Stimulated activated effector memory CD8-positive, alpha-beta T cell treated with anti-CD3 and anti-CD28 coated beads, Interleukin-12 subunit alpha, Interleukin-12 subunit beta, amount 100 ng/mL, for 72 hours (primary cell): ENCODE measurements at regions not wholly inside any gene's neighbourhood (a gene's known extent, or its start where the extent isn't known, plus 50 kb on each side); places are given as distances from the start of the nearest gene placed in this dataset.
"Not testable (repeated sequence)": the region's sequence is repeated elsewhere in the genome, so short reads cannot be mapped to it uniquely, and the experiment has no call there.

Experiments
- ATAC-seq: fragments of 150-1000 bp; cut with Tn5 transposase; 2 replicates; pipeline ENCODE4 v1.10.0; 2021
- DNase-seq, 2 donors: peaks; one replicate each; pipeline ENCODE4 v3.0.0; 2021 to 2022; ENCODE audit warnings: low spot score in 2 of 2
- H3K27ac Mint-ChIP-seq: one replicate; pipeline ENCODE4 v1.8.0; 2022; ENCODE audit warnings: mild to moderate bottlenecking, mixed read lengths
- H3K36me3 Mint-ChIP-seq: one replicate; pipeline ENCODE4 v1.8.0; 2022; ENCODE audit warnings: mild to moderate bottlenecking, mixed read lengths
- H3K4me1 Mint-ChIP-seq: one replicate; pipeline ENCODE4 v1.8.0; 2022; ENCODE audit warnings: mixed read lengths
- H3K4me3 Mint-ChIP-seq: one replicate; pipeline ENCODE4 v1.8.0; 2022; ENCODE audit warnings: mild to moderate bottlenecking, mixed read lengths
- H3K9me3 Mint-ChIP-seq: one replicate; pipeline ENCODE4 v1.8.0; 2022; ENCODE audit warnings: mixed read lengths

DNA sequence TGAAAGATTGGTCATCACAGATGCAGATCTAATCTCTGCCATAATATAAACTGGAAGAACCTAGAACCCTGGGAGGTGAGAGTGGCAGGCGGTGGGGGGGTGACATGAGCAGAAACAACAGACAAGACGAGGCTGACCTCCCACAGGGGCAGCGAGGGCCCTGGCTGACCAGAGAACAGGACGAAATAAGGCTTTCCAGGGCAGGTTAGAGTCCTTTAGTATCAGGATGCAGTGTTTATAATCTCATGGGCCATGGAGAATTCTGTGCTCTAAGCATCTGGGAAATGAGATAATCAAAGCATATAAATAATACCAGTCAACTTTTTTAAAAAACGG, 102.7 kb upstream of the BCL2L14 start:
- Mint-ChIP-seq H3K27ac (no peak overlapping the region), H3K4me3 (no peak overlapping the region), H3K9me3 (no peaks in the 10 kb centered on the region), H3K4me1 (peaks cover 14% of the 10 kb centered on the region), H3K36me3 (no peaks in the 10 kb centered on the region)
- ATAC-seq: no peak
- DNase-seq: no peak

- H3K36me3 Mint-ChIP-seq: no peaks in the 10 kb centered on the region
- peaks cover 14% of the 10 kb centered on the region for H3K4me1 Mint-ChIP-seq
- H3K4me3 Mint-ChIP-seq: no peak overlapping the region
- no peak overlapping the region for H3K27ac Mint-ChIP-seq
- ATAC-seq (no peak), DNase-seq (no peak)
- H3K9me3 Mint-ChIP-seq: no peaks in the 10 kb centered on the region
Measured at GRCh38 chr12:11968516-11968915, 102.2 kb upstream of the BCL2L14 start.

DNA sequence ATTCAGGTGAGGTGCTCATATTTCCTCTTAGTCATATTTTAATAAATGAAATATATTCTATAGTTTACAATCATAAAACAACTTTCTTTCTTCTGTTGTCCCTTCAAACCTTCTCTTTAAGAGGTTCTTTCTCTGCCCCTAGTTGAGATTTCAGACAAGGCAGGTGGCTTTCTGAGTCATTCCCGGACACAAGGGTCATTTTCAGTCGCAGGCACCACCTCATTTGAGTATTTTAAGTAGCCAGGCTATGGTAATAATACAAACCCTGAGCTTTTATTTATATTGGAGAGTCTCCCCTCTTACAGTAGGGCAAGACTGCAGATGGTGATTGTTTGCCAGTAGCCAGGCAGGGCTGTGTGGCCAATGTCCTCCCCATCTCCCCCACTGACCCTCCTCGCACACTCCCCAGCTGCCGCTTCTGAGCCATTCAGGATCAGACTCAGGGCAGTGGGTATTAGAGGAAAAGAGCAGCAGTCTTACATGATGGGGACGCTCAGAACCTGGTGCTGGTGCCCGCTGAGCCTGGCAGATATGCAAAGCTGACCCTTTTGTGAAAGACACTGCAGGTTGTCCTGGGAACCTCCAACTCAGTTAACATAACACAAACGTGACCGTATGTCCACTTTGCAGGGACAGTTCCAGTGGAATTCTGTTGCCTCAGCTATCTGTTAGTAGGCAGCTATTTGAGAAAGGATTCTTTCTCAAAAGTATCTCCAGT, 101.1 kb upstream of the BCL2L14 start:
- peaks cover 14% of the 10 kb centered on the region for H3K4me1 Mint-ChIP-seq
- H3K4me3 Mint-ChIP-seq: no peak overlapping the region
- DNase-seq (no peak), ATAC-seq (peak; percentile 46)
- no peaks in the 10 kb centered on the region for H3K9me3 Mint-ChIP-seq
- no peak overlapping the region for H3K27ac Mint-ChIP-seq
- no peaks in the 10 kb centered on the region for H3K36me3 Mint-ChIP-seq

DNA sequence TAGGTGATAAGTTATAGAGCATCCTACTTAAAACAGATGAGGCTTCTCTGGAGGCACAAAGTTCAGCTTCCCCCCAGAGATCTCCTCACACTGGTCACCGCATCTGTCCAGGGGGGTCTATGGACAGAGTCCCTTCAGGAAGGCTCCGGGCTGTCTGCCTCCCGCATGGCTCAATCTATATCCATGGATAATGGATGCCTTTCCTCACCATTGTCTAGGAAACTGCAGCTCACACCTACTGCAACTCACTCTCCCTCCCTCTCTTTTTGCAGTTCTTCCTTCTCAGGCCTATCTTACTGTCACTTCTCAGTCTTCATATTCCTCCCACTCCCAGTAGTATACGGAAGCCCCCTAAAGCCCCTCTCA, 100.6 kb upstream of the BCL2L14 start:
- Mint-ChIP-seq H3K4me3 (no peak overlapping the region), H3K27ac (no peak overlapping the region), H3K36me3 (no peaks in the 10 kb centered on the region), H3K4me1 (peaks cover 14% of the 10 kb centered on the region), H3K9me3 (no peaks in the 10 kb centered on the region)
- ATAC-seq: no peak
- DNase-seq: no peak

DNA sequence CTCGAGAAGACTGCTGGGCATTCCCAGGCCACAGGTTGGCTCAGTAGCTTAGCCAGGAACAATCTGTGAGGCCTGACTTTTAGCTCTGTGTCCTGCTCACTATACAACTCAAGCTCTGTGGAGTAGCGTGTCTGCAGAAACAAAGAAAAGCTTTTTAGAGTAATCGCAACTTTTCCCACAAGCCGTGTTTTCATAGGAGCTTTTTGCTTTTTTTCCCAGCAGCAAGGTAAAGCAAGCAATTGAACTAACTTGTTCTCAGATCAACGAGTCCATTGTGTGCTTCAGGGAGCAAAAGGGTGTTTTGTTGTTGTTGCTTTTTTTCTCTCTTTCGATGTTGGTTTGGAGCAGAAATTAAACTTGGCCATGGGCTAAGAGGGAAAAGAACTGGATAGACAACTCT, 97.3 kb upstream of the BCL2L14 start:
- DNase-seq (no peak), ATAC-seq (no peak)
- Mint-ChIP-seq H3K4me1 (peaks cover 24% of the 10 kb centered on the region), H3K9me3 (no peaks in the 10 kb centered on the region), H3K36me3 (no peaks in the 10 kb centered on the region), H3K27ac (peak overlapping the region; percentile 34), H3K4me3 (no peak overlapping the region)

DNA sequence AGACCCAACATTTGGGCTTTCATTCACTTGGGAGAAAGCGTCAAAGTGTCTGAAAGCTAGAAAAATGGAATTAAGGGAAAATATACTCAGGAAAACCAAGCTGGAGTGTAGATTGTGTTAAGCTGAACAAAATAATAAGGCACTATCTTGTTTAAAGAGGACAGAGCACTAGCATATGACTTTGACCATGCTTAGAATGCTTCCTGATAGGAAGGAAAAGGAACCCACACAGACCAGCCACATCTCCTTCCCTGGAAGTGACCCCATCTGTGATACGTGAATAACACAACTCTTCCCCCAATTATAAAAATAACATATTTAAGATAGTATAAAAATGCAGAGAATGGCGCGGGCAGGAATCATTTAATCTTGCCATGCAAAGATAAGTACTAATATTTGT, 94.7 kb upstream of the BCL2L14 start:
- H3K27ac Mint-ChIP-seq: no peak overlapping the region
- no peak overlapping the region for H3K4me3 Mint-ChIP-seq
- no peak for DNase-seq
- no peaks in the 10 kb centered on the region for H3K36me3 Mint-ChIP-seq
- no peaks in the 10 kb centered on the region for H3K9me3 Mint-ChIP-seq
- peaks cover 33% of the 10 kb centered on the region for H3K4me1 Mint-ChIP-seq
- ATAC-seq: no peak

DNA sequence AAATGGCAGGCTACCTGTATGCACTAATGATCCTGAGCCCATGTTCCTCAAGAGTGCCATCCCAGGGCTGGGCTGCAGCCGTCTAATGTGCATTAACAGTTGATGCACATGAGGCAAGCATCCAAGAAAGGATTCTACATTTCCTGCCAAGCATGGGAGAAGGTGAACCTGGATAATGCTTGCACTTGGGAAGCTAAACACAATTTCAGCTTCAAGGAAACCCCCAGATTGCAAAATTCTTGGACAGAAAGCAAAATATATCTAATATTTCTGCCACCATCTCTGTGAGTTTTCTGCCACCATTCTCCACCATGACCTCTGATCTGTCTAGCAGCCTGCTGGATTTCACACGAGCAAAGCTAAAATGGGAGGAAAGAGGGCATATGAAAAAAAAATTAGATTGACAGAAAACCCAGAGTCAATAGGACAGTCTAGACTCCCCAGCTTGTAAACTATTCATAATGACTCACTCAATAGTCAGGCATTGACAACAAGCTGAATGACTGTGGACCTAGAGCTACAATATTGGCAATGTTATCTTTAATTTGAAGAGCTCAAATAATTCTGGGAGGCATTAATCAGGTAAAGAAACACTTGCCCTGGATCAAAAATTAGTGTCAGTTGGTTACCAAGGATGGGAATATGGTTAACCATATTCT, 91.9 kb upstream of the BCL2L14 start:
- peak; percentile 75 for ATAC-seq
- DNase-seq: no peak
- H3K4me1 Mint-ChIP-seq: peaks cover 56% of the 10 kb centered on the region
- peak overlapping the region; percentile 13 for H3K4me3 Mint-ChIP-seq
- peak overlapping the region; percentile 99 for H3K27ac Mint-ChIP-seq
- no peaks in the 10 kb centered on the region for H3K36me3 Mint-ChIP-seq
- peaks cover 5% of the 10 kb centered on the region for H3K9me3 Mint-ChIP-seq

DNA sequence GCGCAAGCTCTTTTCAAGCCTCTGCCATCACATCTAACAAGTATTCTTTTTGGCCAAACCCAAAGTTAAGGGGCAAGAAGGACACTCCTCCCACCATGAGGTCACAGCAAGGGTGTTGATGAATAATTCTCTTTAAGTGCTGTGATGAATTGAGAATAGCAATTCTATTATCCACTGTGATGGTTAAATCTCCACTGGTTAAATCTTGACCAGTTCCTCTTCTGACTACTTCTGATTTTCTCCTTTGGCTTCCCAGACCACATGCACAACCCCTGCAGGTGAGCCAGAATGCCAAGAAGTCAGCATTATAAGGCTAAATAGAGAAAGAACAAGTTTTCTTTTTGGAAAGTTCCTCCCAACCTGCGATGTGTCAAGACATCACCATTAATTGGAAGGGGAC, 90.6 kb upstream of the BCL2L14 start:
- ATAC-seq: no peak
- H3K4me3 Mint-ChIP-seq: peak overlapping the region; percentile 18

GRCh38 chr12:11981121-11981733, 89.5 kb upstream of the BCL2L14 start:
- H3K36me3 Mint-ChIP-seq: no peaks in the 10 kb centered on the region
- peaks cover 58% of the 10 kb centered on the region for H3K4me1 Mint-ChIP-seq
- H3K27ac Mint-ChIP-seq: peak overlapping the region; percentile 99
- peak; percentile 91 for ATAC-seq
- peak; percentile 43 to 84 for DNase-seq
- H3K4me3 Mint-ChIP-seq: peak overlapping the region; percentile 58
- H3K9me3 Mint-ChIP-seq: peaks cover 7% of the 10 kb centered on the region

More for the DNA sequence above, 90.6 kb upstream of the BCL2L14 start:
- H3K4me1 Mint-ChIP-seq: peaks cover 64% of the 10 kb centered on the region
- peak overlapping the region; percentile 99 for H3K27ac Mint-ChIP-seq
- H3K9me3 Mint-ChIP-seq: peaks cover 7% of the 10 kb centered on the region
- H3K36me3 Mint-ChIP-seq: no peaks in the 10 kb centered on the region
- no peak for DNase-seq

GRCh38 chr12:11984417-11984816, 86.3 kb upstream of the BCL2L14 start:
- Mint-ChIP-seq H3K9me3 (peaks cover 7% of the 10 kb centered on the region), H3K4me1 (peaks cover 43% of the 10 kb centered on the region), H3K4me3 (no peak overlapping the region), H3K36me3 (no peaks in the 10 kb centered on the region), H3K27ac (peak overlapping the region; percentile 99)
- ATAC-seq (no peak), DNase-seq (no peak)

DNA sequence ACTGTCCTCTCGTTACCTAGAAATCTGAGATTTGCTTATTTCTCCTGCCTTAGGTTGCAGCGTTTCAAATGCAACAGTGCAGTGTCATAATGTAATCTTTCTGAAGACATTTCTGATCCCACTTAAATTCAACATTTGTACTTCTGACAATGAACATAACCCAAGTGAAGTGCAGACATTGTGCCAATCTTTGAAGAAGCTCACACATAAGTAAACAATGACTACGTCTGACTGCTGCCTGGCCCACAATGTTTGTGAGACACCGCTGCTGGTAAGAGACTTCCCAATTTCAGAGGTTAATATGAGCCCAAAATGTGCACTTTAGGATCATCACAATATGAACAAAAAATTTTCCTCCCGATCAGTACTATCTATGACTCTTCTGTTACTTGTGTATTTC, 84.6 kb upstream of the BCL2L14 start:
- no peak overlapping the region for H3K27ac Mint-ChIP-seq
- ATAC-seq (no peak), DNase-seq (no peak)
- no peaks in the 10 kb centered on the region for H3K36me3 Mint-ChIP-seq
- H3K4me1 Mint-ChIP-seq: peaks cover 31% of the 10 kb centered on the region
- peaks cover 7% of the 10 kb centered on the region for H3K9me3 Mint-ChIP-seq
- H3K4me3 Mint-ChIP-seq: no peak overlapping the region

- peaks cover 28% of the 10 kb centered on the region for H3K4me1 Mint-ChIP-seq
- no peak overlapping the region for H3K4me3 Mint-ChIP-seq
- no peaks in the 10 kb centered on the region for H3K36me3 Mint-ChIP-seq
- DNase-seq (no peak), ATAC-seq (no peak)
- no peak overlapping the region for H3K27ac Mint-ChIP-seq
- H3K9me3 Mint-ChIP-seq: peaks cover 7% of the 10 kb centered on the region
Measured at GRCh38 chr12:11987901-11988300, 82.8 kb upstream of the BCL2L14 start.

- Mint-ChIP-seq H3K4me1 (peaks cover 15% of the 10 kb centered on the region), H3K36me3 (no peaks in the 10 kb centered on the region)
- ATAC-seq: no peak
Measured at GRCh38 chr12:11991604-11992003, 79.1 kb upstream of the BCL2L14 start.

DNA sequence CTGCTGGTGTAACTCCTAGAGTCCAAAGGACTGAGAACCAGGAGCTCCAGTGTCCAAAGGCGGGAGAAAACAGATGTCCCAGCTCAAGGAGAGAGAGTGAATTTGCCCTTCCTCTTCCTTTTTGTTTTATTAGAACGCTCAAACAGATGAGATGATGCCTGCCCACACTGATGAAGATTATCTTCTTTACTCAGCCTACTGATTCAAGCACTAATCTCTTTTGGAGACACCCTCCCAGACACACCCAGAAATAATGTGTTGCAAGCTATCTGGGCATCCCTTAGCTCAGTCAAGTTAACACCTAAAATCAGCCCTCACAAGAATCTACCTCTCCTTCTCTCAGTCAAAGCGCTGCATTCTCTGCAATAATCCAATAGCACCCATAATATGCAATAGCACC, 78.2 kb upstream of the BCL2L14 start:
- DNase-seq: no peak
- Mint-ChIP-seq H3K9me3 (no peaks in the 10 kb centered on the region), H3K36me3 (no peaks in the 10 kb centered on the region), H3K27ac (no peak overlapping the region), H3K4me1 (peaks cover 15% of the 10 kb centered on the region), H3K4me3 (no peak overlapping the region)
- ATAC-seq: no peak

More at GRCh38 chr12:11991604-11992003, 79.1 kb upstream of the BCL2L14 start:
- no peak for DNase-seq
- Mint-ChIP-seq H3K27ac (no peak overlapping the region), H3K9me3 (no peaks in the 10 kb centered on the region), H3K4me3 (no peak overlapping the region)

- not testable (repeated sequence) for DNase-seq, H3K4me3 Mint-ChIP-seq, H3K9me3 Mint-ChIP-seq, H3K36me3 Mint-ChIP-seq
- Mint-ChIP-seq H3K4me1 (peaks cover 28% of the 10 kb centered on the region), H3K27ac (peak overlapping the region; percentile 82)
- peak; percentile 85 for ATAC-seq
Measured at GRCh38 chr12:11998307-11998943, 72.3 kb upstream of the BCL2L14 start.

GRCh38 chr12:11998944-11999315, 71.8 kb upstream of the BCL2L14 start:
- Mint-ChIP-seq H3K9me3 (peaks cover 2% of the 10 kb centered on the region), H3K27ac (peak overlapping the region; percentile 82), H3K36me3 (no peaks in the 10 kb centered on the region), H3K4me3 (no peak overlapping the region), H3K4me1 (peaks cover 28% of the 10 kb centered on the region)
- ATAC-seq: no peak
- no peak for DNase-seq
